Smooth muscle cell (in vitro differentiated cells): ENCODE measurements at regions not wholly inside any gene's neighbourhood (a gene's known extent, or its start where the extent isn't known, plus 50 kb on each side); places are given as distances from the start of the nearest gene placed in this dataset.

ENCODE experiments used
- DNase-seq: peaks from one replicate; lab custom pipeline; 2025; ENCODE audit not compliant: unreplicated experiment; lab: John Stamatoyannopoulos, UW
- H2AFZ ChIP-seq: fragments of 200-600 bp; sonication (generic); 2 replicates; pipeline ENCODE4 v1.6.0; 2016; ENCODE audit warnings: antibody characterized with exemption, low read depth, mild to moderate bottlenecking
- H3F3A ChIP-seq: fragments of 200-600 bp; sonication (generic); 2 replicates; pipeline ENCODE4 v1.6.0; 2017; ENCODE audit warnings: antibody characterized with exemption, low read depth
- H3K27ac ChIP-seq: fragments of 200-600 bp; sonication (generic); 2 replicates; pipeline ENCODE4 v1.5.1; 2016; ENCODE audit warnings: low read depth, mild to moderate bottlenecking
- H3K27me3 ChIP-seq: fragments of 200-600 bp; sonication (generic); 2 replicates; pipeline ENCODE4 v1.6.1; 2016; ENCODE audit warnings: low read depth, mild to moderate bottlenecking
- H3K36me3 ChIP-seq: fragments of 200-600 bp; sonication (generic); 2 replicates; pipeline ENCODE4 v1.5.1; 2016; ENCODE audit warnings: low read depth
- H3K4me1 ChIP-seq: fragments of 200-600 bp; sonication (generic); 2 replicates; pipeline ENCODE4 v1.5.1; 2016; ENCODE audit warnings: low read depth
- H3K4me2 ChIP-seq: fragments of 200-600 bp; sonication (generic); 2 replicates; pipeline ENCODE4 v1.6.0; 2016; ENCODE audit warnings: mild to moderate bottlenecking
- H3K4me3 ChIP-seq: fragments of 200-600 bp; sonication (generic); 2 replicates; pipeline ENCODE4 v1.5.1; 2016; ENCODE audit warnings: mild to moderate bottlenecking
- H3K79me2 ChIP-seq: fragments of 200-600 bp; sonication (generic); 2 replicates; pipeline ENCODE4 v1.6.0; 2016; ENCODE audit warnings: low read depth, mild to moderate bottlenecking
- H3K9ac ChIP-seq: fragments of 200-600 bp; sonication (generic); 2 replicates; pipeline ENCODE4 v1.6.0; 2016; ENCODE audit warnings: low read depth
- H3K9me3 ChIP-seq: fragments of 200-600 bp; sonication (generic); replicated peaks from 2 replicates; pipeline ENCODE4 v1.5.1; 2016; ENCODE audit warnings: low read depth
- H4K20me1 ChIP-seq: fragments of 200-600 bp; sonication (generic); 2 replicates; pipeline ENCODE4 v1.6.0; 2016; ENCODE audit warnings: low read depth
- WGBS: methylation state at CpG from one replicate; pipeline ENCODE4 v1.1.7; 2016; ENCODE audit warnings: low lambda C conversion rate; 5-methylcytosine and 5-hydroxymethylcytosine counted together
- TF ChIP-seq, protein P1 (sequence below): fragments of 200-600 bp; sonication (generic); IDR thresholded peaks from 2 replicates; pipeline ENCODE4 v1.5.1; 2017; ENCODE audit warnings: borderline replicate concordance, mild to moderate bottlenecking, antibody characterized with exemption; ENCODE audit not compliant: insufficient read depth, poor library complexity, severe bottlenecking

GRCh38 chr12:61138415-61138759 lies 1121.8 kb upstream of the USP15 start:
- Histone ChIP-seq H3K27ac (no peak overlapping the region), H4K20me1 (no peaks in the 10 kb centered on the region), H3K4me3 (no peak overlapping the region), H2AFZ (no peak overlapping the region), H3K9me3 (no peaks in the 10 kb centered on the region), H3F3A (no peaks in the 10 kb centered on the region), H3K4me1 (no peaks in the 10 kb centered on the region), H3K36me3 (no peaks in the 10 kb centered on the region), H3K27me3 (no peaks in the 10 kb centered on the region), H3K79me2 (no peaks in the 10 kb centered on the region), H3K4me2 (no peak overlapping the region), H3K9ac (no peak overlapping the region)
- DNase-seq: no peak
- TF ChIP-seq, protein P1, sequence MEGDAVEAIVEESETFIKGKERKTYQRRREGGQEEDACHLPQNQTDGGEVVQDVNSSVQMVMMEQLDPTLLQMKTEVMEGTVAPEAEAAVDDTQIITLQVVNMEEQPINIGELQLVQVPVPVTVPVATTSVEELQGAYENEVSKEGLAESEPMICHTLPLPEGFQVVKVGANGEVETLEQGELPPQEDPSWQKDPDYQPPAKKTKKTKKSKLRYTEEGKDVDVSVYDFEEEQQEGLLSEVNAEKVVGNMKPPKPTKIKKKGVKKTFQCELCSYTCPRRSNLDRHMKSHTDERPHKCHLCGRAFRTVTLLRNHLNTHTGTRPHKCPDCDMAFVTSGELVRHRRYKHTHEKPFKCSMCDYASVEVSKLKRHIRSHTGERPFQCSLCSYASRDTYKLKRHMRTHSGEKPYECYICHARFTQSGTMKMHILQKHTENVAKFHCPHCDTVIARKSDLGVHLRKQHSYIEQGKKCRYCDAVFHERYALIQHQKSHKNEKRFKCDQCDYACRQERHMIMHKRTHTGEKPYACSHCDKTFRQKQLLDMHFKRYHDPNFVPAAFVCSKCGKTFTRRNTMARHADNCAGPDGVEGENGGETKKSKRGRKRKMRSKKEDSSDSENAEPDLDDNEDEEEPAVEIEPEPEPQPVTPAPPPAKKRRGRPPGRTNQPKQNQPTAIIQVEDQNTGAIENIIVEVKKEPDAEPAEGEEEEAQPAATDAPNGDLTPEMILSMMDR: no peak

- Histone ChIP-seq H3K9me3 (no peaks in the 10 kb centered on the region), H3K4me2 (no peak overlapping the region), H3K4me1 (no peaks in the 10 kb centered on the region), H3K27me3 (no peaks in the 10 kb centered on the region), H2AFZ (no peak overlapping the region), H3K36me3 (no peaks in the 10 kb centered on the region), H3K27ac (no peak overlapping the region), H3K79me2 (no peaks in the 10 kb centered on the region), H4K20me1 (no peaks in the 10 kb centered on the region), H3K9ac (no peak overlapping the region), H3K4me3 (no peak overlapping the region), H3F3A (no peaks in the 10 kb centered on the region)
- 53% methylated on average over 2 of the region's 2 CpGs for WGBS
- TF ChIP-seq, protein P1: no peak
- DNase-seq: no peak
Observed at GRCh38 chr12:61161961-61162360, 1098.2 kb upstream of the USP15 start.

DNA sequence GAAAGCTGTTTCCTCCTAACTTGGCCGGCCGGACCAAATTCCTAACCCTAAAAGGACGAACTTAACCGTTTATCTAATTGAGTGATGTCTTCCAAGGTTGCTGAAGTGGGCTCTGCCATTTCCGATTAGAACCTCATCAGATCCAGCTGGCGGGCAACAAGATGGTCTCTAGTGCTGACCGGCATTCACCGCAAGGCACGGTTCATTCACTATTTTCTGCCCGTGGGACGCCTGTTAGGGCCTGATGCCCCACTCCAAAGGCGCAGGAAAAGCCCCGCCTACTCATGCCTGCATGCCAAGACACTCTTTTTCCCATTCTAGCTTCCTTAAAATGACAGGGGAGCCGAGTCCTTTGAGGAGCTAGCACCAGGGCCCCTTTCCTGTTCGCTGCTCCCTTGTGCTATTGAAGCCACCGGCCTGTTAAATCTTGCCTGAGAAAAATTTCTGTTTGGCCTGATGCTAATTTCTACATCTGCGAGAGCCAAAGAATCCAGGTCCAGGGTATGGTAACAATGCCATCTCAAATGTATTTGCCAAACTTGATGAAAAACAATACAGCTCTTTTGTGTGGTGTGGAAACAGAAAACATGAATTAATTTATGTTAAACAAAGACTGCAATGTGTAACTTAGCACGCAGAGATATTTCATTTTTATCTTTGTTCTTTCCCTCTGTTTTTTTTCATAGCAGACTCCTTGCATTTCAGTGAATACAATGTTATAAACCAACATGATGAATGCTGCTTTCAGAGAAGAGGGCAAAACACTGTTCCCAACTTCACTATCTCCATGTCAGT lies 1071.2 kb upstream of the USP15 start:
- Histone ChIP-seq H3K4me3 (no peak overlapping the region), H2AFZ (no peak overlapping the region), H3K4me2 (no peak overlapping the region), H3K9ac (no peak overlapping the region), H3F3A (no peaks in the 10 kb centered on the region), H3K36me3 (no peaks in the 10 kb centered on the region), H3K9me3 (no peaks in the 10 kb centered on the region), H3K79me2 (no peaks in the 10 kb centered on the region), H3K27ac (no peak overlapping the region), H3K27me3 (no peaks in the 10 kb centered on the region), H4K20me1 (no peaks in the 10 kb centered on the region), H3K4me1 (no peaks in the 10 kb centered on the region)
- DNase-seq: no peak
- WGBS: 90% methylated on average over 18 of the region's 18 CpGs
- TF ChIP-seq, protein P1: no peak

- Histone ChIP-seq H3K9me3 (no peaks in the 10 kb centered on the region), H3K4me1 (no peaks in the 10 kb centered on the region), H3K79me2 (no peaks in the 10 kb centered on the region), H2AFZ (no peak overlapping the region), H3K4me3 (no peak overlapping the region), H3K27ac (no peak overlapping the region), H3K27me3 (no peaks in the 10 kb centered on the region), H3K36me3 (no peaks in the 10 kb centered on the region), H3K9ac (no peak overlapping the region), H3F3A (no peaks in the 10 kb centered on the region), H4K20me1 (no peaks in the 10 kb centered on the region), H3K4me2 (no peak overlapping the region)
- 92% methylated on average over 3 of the region's 3 CpGs for WGBS
- TF ChIP-seq, protein P1: no peak
- DNase-seq: no peak
Observed at GRCh38 chr12:61213646-61214045, 1046.6 kb upstream of the USP15 start.
